Gastrocnemius medialis (tissue), 4 donors: ENCODE measurements at regions not wholly inside any gene's neighbourhood (a gene's known extent, or its start where the extent isn't known, plus 50 kb on each side); places are given as distances from the start of the nearest gene placed in this dataset.

Experiments used
- POLR2A ChIP-seq, 2 donors: fragments of 450-650 bp; IDR thresholded peaks; one replicate each; pipeline ENCODE4 v1.6.1; 2017; ENCODE audit warnings: antibody characterized with exemption in 2 of 2, mild to moderate bottlenecking in 2 of 2, moderate library complexity in 2 of 2
- TF ChIP-seq, protein P1 (sequence below), 5 experiments: fragments of 450-650 bp in 3 of 5; fragments of 200-600 bp in 2 of 5; sonication (generic) in 2 of 5; IDR thresholded peaks in 4 of 5; conservative IDR thresholded peaks in 1 of 5; 1 replicate in 4 of 5; 2 replicates in 1 of 5; pipeline ENCODE4 v1.5.1; 2016 to 2019; ENCODE audit warnings: antibody characterized with exemption in 5 of 5, mild to moderate bottlenecking in 3 of 5, moderate library complexity in 3 of 5

DNA sequence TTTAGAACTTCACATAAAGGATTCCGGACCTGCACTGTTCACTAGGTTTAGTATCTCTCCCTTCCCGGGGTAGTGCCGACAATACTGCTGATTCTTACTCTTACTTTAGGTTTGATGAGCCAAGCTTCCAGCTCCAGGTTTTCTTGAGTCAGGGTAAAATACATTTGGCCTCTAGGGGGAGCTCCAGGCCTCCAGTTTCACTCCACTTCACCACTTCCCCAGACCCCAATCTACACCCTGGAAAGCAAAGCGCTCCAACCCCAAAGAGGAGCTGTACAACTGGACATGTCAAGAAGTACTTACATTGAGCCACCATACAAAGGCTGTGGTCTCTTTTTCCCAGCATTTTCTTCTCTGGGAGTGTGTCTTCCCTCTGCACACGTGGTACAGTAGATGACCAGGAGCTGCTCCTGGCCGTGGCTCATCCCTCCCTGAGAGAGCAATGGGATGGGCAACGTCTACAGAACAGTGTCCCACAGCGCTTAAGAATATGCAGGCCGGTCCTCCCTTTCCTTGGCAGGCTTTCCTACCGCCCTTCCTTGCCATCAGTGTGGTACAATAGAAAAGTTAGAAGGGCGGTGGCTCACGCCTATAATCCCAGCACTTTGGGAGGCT is 93.9 kb upstream of the CCDC80 start:
- TF ChIP-seq, protein P1, sequence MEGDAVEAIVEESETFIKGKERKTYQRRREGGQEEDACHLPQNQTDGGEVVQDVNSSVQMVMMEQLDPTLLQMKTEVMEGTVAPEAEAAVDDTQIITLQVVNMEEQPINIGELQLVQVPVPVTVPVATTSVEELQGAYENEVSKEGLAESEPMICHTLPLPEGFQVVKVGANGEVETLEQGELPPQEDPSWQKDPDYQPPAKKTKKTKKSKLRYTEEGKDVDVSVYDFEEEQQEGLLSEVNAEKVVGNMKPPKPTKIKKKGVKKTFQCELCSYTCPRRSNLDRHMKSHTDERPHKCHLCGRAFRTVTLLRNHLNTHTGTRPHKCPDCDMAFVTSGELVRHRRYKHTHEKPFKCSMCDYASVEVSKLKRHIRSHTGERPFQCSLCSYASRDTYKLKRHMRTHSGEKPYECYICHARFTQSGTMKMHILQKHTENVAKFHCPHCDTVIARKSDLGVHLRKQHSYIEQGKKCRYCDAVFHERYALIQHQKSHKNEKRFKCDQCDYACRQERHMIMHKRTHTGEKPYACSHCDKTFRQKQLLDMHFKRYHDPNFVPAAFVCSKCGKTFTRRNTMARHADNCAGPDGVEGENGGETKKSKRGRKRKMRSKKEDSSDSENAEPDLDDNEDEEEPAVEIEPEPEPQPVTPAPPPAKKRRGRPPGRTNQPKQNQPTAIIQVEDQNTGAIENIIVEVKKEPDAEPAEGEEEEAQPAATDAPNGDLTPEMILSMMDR (IDR thresholded peaks at IDR 0.05 in 4 of 5, conservative IDR thresholded peaks at IDR 0.05 in 1 of 5): peak; percentile 27 to 55 (median 46)
- no peak for TF ChIP-seq POLR2A (IDR thresholded peaks at IDR 0.05)
